HG03457 (cell line): ENCODE measurements at regions not wholly inside any gene's neighbourhood (a gene's known extent, or its start where the extent isn't known, plus 50 kb on each side); places are given as distances from the start of the nearest gene placed in this dataset.

Experiments
- ATAC-seq: cut with Tn5 transposase; IDR thresholded peaks from one replicate; pipeline ENCODE4 v1.9.1; 2021; ENCODE audit warnings: moderate number of reproducible peaks; ENCODE audit not compliant: unreplicated experiment

- ATAC-seq, result no peak
These were observed 112.8 kb upstream of the PSMD7 start for GRCh38 chr16:74183601-74184360.

GRCh38 chr16:74169687-74170376, 126.8 kb upstream of the PSMD7 start:
- no peak for ATAC-seq

- ATAC-seq, result no peak
These were observed 127.5 kb upstream of the PSMD7 start for GRCh38 chr16:74169066-74169465.

- ATAC-seq, result no peak
These were observed 128.2 kb upstream of the PSMD7 start for GRCh38 chr16:74168445-74168844.

GRCh38 chr16:74166456-74166855, 130.2 kb upstream of the PSMD7 start:
- ATAC-seq, result no peak

GRCh38 chr16:74165566-74166080, 131.0 kb upstream of the PSMD7 start:
- ATAC-seq, result no peak

GRCh38 chr16:74160759-74161158, 135.9 kb upstream of the PSMD7 start:
- ATAC-seq, result no peak

GRCh38 chr16:74153773-74154172, 142.8 kb upstream of the PSMD7 start:
- no peak for ATAC-seq

GRCh38 chr16:74146643-74147042, 150.0 kb upstream of the PSMD7 start:
- ATAC-seq, result no peak

GRCh38 chr16:74143171-74143570, 153.4 kb upstream of the PSMD7 start:
- ATAC-seq, result no peak

GRCh38 chr16:74141015-74141414, 155.6 kb upstream of the PSMD7 start:
- no peak for ATAC-seq

- ATAC-seq, result no peak
These were observed 156.1 kb upstream of the PSMD7 start for GRCh38 chr16:74140557-74140956.

- no peak for ATAC-seq
These were observed 172.8 kb upstream of the PSMD7 start for GRCh38 chr16:74123826-74124225.

- ATAC-seq, result no peak
These were observed 173.4 kb upstream of the PSMD7 start for GRCh38 chr16:74123195-74123594.

GRCh38 chr16:74117798-74118197, 178.8 kb upstream of the PSMD7 start:
- ATAC-seq, result no peak

GRCh38 chr16:74113545-74113944, 183.1 kb upstream of the PSMD7 start:
- no peak for ATAC-seq

- ATAC-seq, result no peak
These were observed 185.1 kb upstream of the PSMD7 start for GRCh38 chr16:74111456-74111982.

GRCh38 chr16:74107795-74108610, 188.6 kb upstream of the PSMD7 start:
- ATAC-seq, result no peak

- no peak for ATAC-seq
These were observed 192.6 kb upstream of the PSMD7 start for GRCh38 chr16:74104022-74104421.

- no peak for ATAC-seq
These were observed 195.1 kb upstream of the PSMD7 start for GRCh38 chr16:74101379-74102137.
